HFF-Myc (cell line): ENCODE measurements at regions not wholly inside any gene's neighbourhood (a gene's known extent, or its start where the extent isn't known, plus 50 kb on each side); places are given as distances from the start of the nearest gene placed in this dataset.
"Not testable (repeated sequence)": the region's sequence is repeated elsewhere in the genome, so short reads cannot be mapped to it uniquely, and the experiment has no call there.

ENCODE experiments used
- DNase-seq: peaks from one replicate; pipeline ENCODE4 v3.0.0-alpha.2; 2011; ENCODE audit warnings: low read depth; ENCODE audit errors: extremely low read depth
- H3K4me3 ChIP-seq: replicated peaks from 2 replicates; pipeline ENCODE4 v1.5.1; 2011; ENCODE audit warnings: low read depth, mild to moderate bottlenecking, control low read depth, low read length
- TF ChIP-seq, protein P1 (sequence below): IDR thresholded peaks from 2 replicates; pipeline ENCODE4 v1.5.1; 2012; ENCODE audit warnings: mild to moderate bottlenecking, low read depth, low read length, control low read depth; ENCODE audit errors: missing control alignments

DNA sequence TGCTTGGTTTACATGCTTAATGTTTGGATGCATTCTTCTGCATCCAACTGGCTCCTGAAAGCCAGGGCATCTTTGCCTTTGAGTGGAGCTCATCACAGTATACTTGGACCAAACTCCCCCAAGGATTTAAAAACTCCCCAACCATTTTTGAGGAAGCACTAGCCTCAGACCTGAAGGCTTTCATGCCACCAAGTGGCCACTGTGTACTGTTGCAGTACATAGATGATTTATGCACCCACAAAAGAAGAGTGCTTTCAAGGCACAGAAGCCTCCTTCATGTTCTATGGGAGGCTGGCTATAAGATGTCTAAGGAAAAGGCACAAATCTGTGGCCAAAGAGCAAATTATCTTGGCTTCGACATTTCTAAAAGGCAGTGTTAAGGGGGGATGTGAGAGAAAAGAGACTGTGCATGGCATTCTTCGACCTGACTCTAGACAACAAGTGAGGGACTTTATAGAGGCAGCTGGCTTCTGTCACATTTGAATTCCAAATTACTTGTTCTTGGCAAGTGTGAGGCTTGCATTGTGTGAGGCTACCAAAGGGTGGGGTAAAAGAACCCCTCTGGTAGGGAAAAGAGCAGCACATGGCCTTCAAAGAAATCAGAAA, 224.2 kb upstream of the HSFY2 start:
- H3K4me3 ChIP-seq = no peak overlapping the region
- TF ChIP-seq, protein P1, sequence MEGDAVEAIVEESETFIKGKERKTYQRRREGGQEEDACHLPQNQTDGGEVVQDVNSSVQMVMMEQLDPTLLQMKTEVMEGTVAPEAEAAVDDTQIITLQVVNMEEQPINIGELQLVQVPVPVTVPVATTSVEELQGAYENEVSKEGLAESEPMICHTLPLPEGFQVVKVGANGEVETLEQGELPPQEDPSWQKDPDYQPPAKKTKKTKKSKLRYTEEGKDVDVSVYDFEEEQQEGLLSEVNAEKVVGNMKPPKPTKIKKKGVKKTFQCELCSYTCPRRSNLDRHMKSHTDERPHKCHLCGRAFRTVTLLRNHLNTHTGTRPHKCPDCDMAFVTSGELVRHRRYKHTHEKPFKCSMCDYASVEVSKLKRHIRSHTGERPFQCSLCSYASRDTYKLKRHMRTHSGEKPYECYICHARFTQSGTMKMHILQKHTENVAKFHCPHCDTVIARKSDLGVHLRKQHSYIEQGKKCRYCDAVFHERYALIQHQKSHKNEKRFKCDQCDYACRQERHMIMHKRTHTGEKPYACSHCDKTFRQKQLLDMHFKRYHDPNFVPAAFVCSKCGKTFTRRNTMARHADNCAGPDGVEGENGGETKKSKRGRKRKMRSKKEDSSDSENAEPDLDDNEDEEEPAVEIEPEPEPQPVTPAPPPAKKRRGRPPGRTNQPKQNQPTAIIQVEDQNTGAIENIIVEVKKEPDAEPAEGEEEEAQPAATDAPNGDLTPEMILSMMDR = peak; percentile 7
- no peak for DNase-seq

DNA sequence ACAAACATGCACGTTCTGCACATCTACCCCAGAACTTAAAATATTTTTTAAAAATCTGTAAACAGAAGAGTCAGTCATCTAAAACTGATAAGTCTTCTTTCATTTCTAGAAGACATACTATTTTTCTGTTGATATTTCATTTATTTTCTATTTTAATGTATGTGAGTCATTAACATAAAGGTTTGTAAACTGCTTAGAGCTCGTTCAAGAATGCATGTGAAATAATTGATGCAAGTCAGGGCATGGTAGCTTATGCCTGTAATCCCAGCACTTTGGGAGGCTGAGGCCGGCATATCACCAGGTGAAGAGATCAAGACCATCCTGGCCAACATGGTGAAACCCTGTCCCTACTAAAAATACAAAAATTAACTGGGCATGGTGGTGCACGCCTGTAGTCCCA, 219.9 kb upstream of the HSFY2 start:
- no peak for DNase-seq
- TF ChIP-seq, protein P1 = no peak
- H3K4me3 ChIP-seq = no peak overlapping the region

DNA sequence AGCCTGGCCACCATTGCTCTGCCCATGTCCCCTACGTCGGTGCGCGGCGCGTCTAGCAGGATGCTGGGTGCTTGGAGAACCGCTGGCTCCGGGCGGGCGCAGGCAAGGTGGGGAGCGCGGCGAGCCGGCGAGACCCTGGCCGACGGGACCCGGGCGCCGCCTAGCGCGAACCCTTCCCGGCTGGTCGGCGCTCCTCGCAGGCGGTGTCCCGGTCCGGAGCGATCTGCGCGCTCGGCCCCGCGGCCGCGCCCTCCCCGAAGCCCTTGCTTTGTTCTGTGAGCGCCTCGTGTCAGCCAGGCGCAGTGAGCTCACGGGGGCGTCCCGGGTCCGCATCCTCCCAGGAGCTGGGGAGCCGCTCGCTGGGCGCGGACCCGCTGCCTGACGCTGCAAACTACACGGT, 219.1 kb upstream of the HSFY2 start:
- not testable (repeated sequence) for DNase-seq
- H3K4me3 ChIP-seq = peak overlapping the region; percentile 17; the same call in 1 of the 2 replicates

DNA sequence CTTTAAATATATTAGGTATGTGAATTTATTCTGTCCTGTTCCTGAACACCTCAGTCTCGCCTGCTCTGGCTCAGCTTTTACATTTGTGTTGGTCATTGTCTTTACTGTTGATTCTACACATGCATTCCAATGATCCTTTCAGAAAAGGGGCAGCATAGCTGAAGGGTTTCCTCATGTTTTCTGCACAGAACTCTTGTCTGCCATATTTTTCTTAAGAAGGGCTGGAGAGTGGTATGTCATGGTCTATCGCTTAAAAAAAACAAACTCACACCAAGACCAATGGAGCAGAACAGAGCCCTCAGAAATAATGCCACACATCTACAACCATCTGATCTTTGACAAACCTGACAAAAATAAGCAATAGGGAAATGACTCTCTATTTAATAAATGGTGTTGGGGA, 215.8 kb upstream of the HSFY2 start:
- DNase-seq = no peak
- no peak overlapping the region for H3K4me3 ChIP-seq
- TF ChIP-seq, protein P1 = no peak

DNA sequence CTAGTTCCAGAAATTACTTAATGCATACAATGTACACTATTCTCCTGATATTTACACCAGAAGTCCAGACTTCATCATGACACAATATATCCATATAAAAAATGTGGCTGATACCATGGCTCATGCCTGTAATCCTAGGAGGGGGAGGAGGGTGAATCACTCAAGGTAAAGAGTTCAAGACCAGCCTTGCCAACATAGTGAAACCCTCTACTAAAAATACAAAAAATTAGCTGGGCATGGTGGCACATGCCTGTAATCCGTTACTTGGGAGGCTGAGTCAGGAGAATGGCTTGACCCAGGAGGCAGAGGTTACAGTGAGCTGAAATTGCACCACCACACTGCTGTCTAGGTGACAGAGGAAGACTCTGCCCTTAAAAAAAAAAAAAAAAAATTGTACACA, 192.5 kb upstream of the HSFY2 start:
- no peak for DNase-seq
- no peak overlapping the region for H3K4me3 ChIP-seq
- TF ChIP-seq, protein P1 = no peak

DNA sequence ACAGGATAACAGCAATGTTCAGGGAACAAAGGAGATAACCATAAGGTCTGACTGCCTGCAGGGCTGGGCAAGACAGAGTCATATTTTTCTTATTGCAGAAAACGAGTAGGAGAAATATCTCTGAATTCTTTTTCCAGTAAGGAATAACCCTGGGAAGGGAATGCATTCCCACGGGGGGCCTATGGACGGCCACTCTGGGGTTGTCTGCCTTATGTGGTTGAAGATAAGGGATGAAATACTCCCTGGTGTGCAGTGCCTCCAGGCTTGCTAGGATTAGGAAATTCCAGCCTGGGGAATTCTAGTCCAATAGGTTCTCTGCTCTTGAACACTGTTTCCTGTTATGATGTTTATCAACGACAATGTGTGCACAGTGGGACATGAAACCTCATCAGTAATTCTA, 185.3 kb upstream of the HSFY2 start:
- no peak for DNase-seq
- no peak overlapping the region for H3K4me3 ChIP-seq
- TF ChIP-seq, protein P1 = no peak

DNA sequence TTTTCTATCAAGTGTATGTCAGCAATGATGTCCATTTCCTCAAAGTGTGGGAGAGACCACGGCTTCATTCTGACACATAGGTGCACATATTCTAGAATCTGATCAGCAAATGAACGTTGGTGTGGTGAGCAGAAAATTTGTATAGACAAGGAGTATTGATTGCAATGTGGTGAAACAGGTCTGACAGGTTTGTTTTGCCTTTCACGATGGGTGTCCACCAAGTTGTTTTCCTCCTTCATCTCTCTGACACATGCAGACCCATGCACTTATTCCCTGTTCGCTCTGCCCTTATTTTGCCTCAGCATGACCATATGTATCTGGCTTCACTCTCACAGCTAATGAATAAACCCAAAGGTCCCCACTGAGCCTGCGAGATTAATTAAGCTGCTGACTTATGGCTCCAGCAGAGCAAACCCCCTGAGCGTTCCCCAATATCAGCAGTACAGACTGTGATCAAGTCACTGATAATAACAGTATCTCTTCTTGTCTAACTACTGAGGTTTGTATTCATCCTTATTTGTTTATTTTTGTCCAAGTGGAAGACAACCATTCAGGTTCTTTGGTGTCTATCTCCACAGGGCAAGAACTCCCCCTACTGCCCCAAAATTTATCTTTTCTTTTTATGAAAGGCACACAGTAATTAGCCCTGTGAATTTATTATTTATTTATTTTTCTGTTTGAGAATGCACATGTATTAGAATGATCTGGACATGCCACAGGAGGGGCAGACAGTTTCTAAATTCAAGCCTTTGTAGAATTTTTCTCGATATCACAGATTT, 178.3 kb upstream of the HSFY2 start:
- no peak for DNase-seq
- TF ChIP-seq, protein P1 = no peak
- H3K4me3 ChIP-seq = no peak overlapping the region
